Endothelial cell of umbilical vein (primary cell): ENCODE measurements at regions not wholly inside any gene's neighbourhood (a gene's known extent, or its start where the extent isn't known, plus 50 kb on each side); places are given as distances from the start of the nearest gene placed in this dataset.

Experiments
- BruUV-seq: library from RNA; stranded (reverse); fragments of 400-500 nt; replicated peaks from 2 replicates; lab custom pipeline; 2021; lab: Mats Ljungman, UMichigan
- CTCF ChIA-PET: fragments of 300-600, 350-600 bp; sonication (Branson Sonifier 250); formaldehyde crosslinking; loops from one replicate; lab custom pipeline; 2021; ENCODE audit warnings: antibody characterized with exemption, inconsistent platforms; lab: Charles Lee
- POLR2A ChIA-PET: fragments of 300-600, 350-600 bp; sonication (Branson Sonifier 250); formaldehyde crosslinking; loops from one replicate; lab custom pipeline; 2021; ENCODE audit warnings: antibody characterized with exemption, inconsistent platforms; lab: Charles Lee
- DNase-seq: peaks from one replicate; pipeline ENCODE4 v3.0.0-alpha.2; 2011; ENCODE audit warnings: low read depth, low spot score
- FAIRE-seq: peaks from 2 replicates; lab custom pipeline; 2011; peaks lifted over from hg19 to GRCh38; lab: Jason Lieb, UNC
- H2AFZ ChIP-seq: 2 replicates; pipeline ENCODE4 v1.6.0; 2012; ENCODE audit warnings: low read depth, low read length, control low read depth, inconsistent platforms
- H3K27ac ChIP-seq: 2 replicates; pipeline ENCODE4 v1.5.1; 2011; ENCODE audit warnings: low read depth, mild to moderate bottlenecking, control low read depth, low read length, moderate library complexity; ENCODE audit not compliant: insufficient read depth
- H3K27me3 ChIP-seq, 2 experiments: 2 replicates each; pipeline versions ENCODE4 v1.6.0 to v1.6.1; 2011; ENCODE audit warnings: low read length in 2 of 2, mixed read lengths in 1 of 2; ENCODE audit not compliant: control insufficient read depth in 2 of 2, insufficient read depth in 2 of 2
- H3K36me3 ChIP-seq, 2 experiments: 2 replicates in 1 of 2; 3 replicates in 1 of 2; pipeline ENCODE4 v1.5.1; 2011; ENCODE audit warnings: low read length in 2 of 2, mild to moderate bottlenecking in 1 of 2, moderate library complexity in 1 of 2; ENCODE audit not compliant: control insufficient read depth in 2 of 2, insufficient read depth in 2 of 2; ENCODE audit errors: extremely low read depth in 1 of 2
- H3K4me1 ChIP-seq: 3 replicates; pipeline ENCODE4 v1.5.1; 2011; ENCODE audit warnings: mild to moderate bottlenecking, low read length; ENCODE audit not compliant: control insufficient read depth, insufficient read depth; ENCODE audit errors: extremely low read depth
- H3K4me2 ChIP-seq: 2 replicates; pipeline ENCODE4 v1.6.1; 2011; ENCODE audit warnings: low read length, control low read depth, mixed read lengths; ENCODE audit not compliant: insufficient read depth
- H3K4me3 ChIP-seq, 3 experiments: fragments of 200-600 bp in 1 of 3; sonication (generic), shearing (Covaris generic) in 1 of 3; replicated peaks in 1 of 3; 2 replicates each; pipeline ENCODE4 v1.5.1; 2011 to 2016; ENCODE audit warnings: control low read depth in 3 of 3, low read length in 3 of 3, mild to moderate bottlenecking in 2 of 3, inconsistent platforms in 1 of 3, low read depth in 1 of 3, moderate library complexity in 1 of 3; ENCODE audit not compliant: insufficient read depth in 1 of 3
- H3K79me2 ChIP-seq: 2 replicates; pipeline ENCODE4 v1.6.0; 2012; ENCODE audit warnings: low read length, inconsistent platforms; ENCODE audit not compliant: control insufficient read depth, insufficient read depth
- H3K9ac ChIP-seq: replicated peaks from 2 replicates; pipeline ENCODE3; 2011; ENCODE audit warnings: low read length, control low read depth; ENCODE audit not compliant: insufficient read depth; ENCODE audit errors: extremely low read depth
- H3K9me1 ChIP-seq: replicated peaks from 3 replicates; pipeline ENCODE4 v1.6.0; 2011; ENCODE audit warnings: mild to moderate bottlenecking, low read length; ENCODE audit not compliant: control insufficient read depth, insufficient read depth; ENCODE audit errors: extremely low read depth
- H3K9me3 ChIP-seq: replicated peaks from 2 replicates; pipeline ENCODE4 v1.5.1; 2012; ENCODE audit warnings: low read length, inconsistent platforms; ENCODE audit not compliant: control insufficient read depth, insufficient read depth
- H4K20me1 ChIP-seq: replicated peaks from 2 replicates; pipeline ENCODE3; 2011; ENCODE audit warnings: mild to moderate bottlenecking, low read length; ENCODE audit not compliant: control insufficient read depth, insufficient read depth; ENCODE audit errors: extremely low read depth
- EZH2 ChIP-seq: IDR thresholded peaks from 2 replicates; pipeline ENCODE4 v1.6.1; 2012; ENCODE audit warnings: borderline replicate concordance, low read depth, mild to moderate bottlenecking, moderate library complexity, low read length, inconsistent platforms; ENCODE audit not compliant: severe bottlenecking
- FOS ChIP-seq: IDR thresholded peaks from 2 replicates; pipeline ENCODE4 v1.6.1; 2011; ENCODE audit warnings: mild to moderate bottlenecking, low read length, moderate library complexity, borderline replicate concordance; ENCODE audit not compliant: insufficient read depth
- GATA2 ChIP-seq: IDR thresholded peaks from 2 replicates; pipeline ENCODE4 v1.7.0; 2011; ENCODE audit warnings: low read depth, mild to moderate bottlenecking, moderate library complexity, mixed read lengths, low read length; ENCODE audit not compliant: insufficient read length, insufficient read depth
- JUN ChIP-seq: IDR thresholded peaks from 2 replicates; pipeline ENCODE4 v1.6.1; 2011; ENCODE audit warnings: borderline replicate concordance, low read depth; ENCODE audit not compliant: insufficient read length, insufficient read depth
- MYC ChIP-seq: IDR thresholded peaks from one replicate; pipeline ENCODE4 v1.6.1; 2011; ENCODE audit warnings: mild to moderate bottlenecking, low read depth, low read length
- POLR2A ChIP-seq: IDR thresholded peaks from 2 replicates; pipeline ENCODE4 v1.6.1; 2012; ENCODE audit warnings: low read depth, mild to moderate bottlenecking, control low read depth, low read length
- POLR2AphosphoS5 ChIP-seq: IDR thresholded peaks from 2 replicates; pipeline ENCODE4 v1.6.1; 2012; ENCODE audit warnings: low read depth, mild to moderate bottlenecking, control low read depth, low read length, moderate library complexity; ENCODE audit not compliant: insufficient read depth
- dilution Hi-C: fragments of 300-500 bp; cut with MboI; formaldehyde crosslinking; loops from one replicate; pipeline ENCODE4 v1.15.0; 2019; ENCODE audit warnings: low sequenced_read_pairs; ENCODE audit not compliant: extremely low pct_ligation_motif_present
- intact Hi-C: fragments of 100-400 bp; cut with micrococcal nuclease; formaldehyde crosslinking; loops from one replicate; pipeline ENCODE4 v1.10.0; 2022
- TF ChIP-seq, protein P1 (sequence below), 2 donors: IDR thresholded peaks; 1 replicate in 1 of 2; 2 replicates in 1 of 2; pipeline ENCODE4 v1.5.1; 2011; ENCODE audit warnings: low read length in 2 of 2, mild to moderate bottlenecking in 2 of 2, moderate library complexity in 2 of 2, control low read depth in 1 of 2, inconsistent platforms in 1 of 2, low read depth in 1 of 2; ENCODE audit not compliant: insufficient read depth in 1 of 2; ENCODE audit errors: extremely low read depth in 1 of 2
- TF ChIP-seq, protein P2 (sequence below): IDR thresholded peaks from 2 replicates; pipeline ENCODE4 v1.6.1; 2011; ENCODE audit not compliant: insufficient read depth, insufficient read length

DNA sequence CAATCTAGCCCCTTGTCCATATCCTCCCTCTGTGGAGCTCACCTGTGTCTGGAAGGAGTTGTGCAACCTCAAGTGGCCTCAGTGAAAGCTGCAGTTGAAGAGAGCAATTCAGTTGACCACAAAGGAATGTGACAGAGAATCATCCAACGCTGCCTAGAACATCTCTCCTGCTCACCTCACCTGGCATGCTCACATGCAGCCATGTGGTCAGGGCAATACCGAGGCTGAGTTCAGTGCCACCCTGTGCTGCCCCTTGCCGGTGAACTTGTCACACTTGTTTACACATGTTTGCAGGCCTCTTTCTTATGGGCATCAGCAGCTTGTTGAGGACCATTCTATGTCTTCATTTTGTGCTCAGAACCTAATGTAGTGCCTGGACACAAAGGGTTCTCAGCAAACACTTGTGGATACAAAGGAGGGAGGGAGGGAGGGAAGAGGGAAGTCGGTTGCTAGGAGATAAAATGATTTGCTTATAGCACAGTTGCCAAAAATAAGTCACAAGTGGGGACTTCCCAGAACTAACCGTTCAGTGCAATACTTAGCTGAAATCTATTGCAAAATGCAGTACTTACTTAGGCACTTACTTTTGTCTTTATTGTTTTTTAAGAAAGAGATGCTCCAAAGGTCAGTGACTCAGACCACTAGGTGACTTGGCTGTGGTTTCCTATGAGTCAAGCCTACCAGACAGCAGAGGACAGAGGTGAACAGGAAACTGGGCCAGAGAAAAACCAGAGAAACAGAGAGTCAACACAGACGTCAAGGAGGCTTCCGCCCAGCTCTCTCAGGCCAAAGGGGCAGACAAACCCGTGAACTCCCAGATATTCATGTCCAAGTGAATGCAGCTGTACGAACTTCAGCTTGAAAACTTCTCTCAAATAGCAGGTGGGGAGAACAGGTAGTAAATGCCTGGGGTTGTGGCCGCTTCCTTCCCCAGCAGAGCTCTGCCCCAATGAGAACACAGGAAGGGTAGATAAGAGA, 227.8 kb upstream of the CTNNB1 start:
- no peaks in the 10 kb centered on the region for H3K79me2 ChIP-seq
- no peak overlapping the region for H3K4me3 ChIP-seq
- DNase-seq, result peak; percentile 99
- dilution Hi-C loops, result no loop called here
- ChIA-PET POLR2A (interaction anchor here (1.2 to 2.9 kb wide), 3 partner anchors 94 to 229 kb away, joined by 3 to 8 read pairs (median 5); partner anchors contain the start of gene CTNNB1), CTCF (interaction anchor here (0.9 to 1.3 kb wide), 3 partner anchors 49 to 228 kb away, joined by 3 to 4 read pairs (median 3); partner anchors contain the start of gene CTNNB1)
- H3K9me1 ChIP-seq, result no peaks in the 10 kb centered on the region
- TF ChIP-seq JUN, result peak; percentile 99
- TF ChIP-seq EZH2, result no peak
- TF ChIP-seq, protein P1, sequence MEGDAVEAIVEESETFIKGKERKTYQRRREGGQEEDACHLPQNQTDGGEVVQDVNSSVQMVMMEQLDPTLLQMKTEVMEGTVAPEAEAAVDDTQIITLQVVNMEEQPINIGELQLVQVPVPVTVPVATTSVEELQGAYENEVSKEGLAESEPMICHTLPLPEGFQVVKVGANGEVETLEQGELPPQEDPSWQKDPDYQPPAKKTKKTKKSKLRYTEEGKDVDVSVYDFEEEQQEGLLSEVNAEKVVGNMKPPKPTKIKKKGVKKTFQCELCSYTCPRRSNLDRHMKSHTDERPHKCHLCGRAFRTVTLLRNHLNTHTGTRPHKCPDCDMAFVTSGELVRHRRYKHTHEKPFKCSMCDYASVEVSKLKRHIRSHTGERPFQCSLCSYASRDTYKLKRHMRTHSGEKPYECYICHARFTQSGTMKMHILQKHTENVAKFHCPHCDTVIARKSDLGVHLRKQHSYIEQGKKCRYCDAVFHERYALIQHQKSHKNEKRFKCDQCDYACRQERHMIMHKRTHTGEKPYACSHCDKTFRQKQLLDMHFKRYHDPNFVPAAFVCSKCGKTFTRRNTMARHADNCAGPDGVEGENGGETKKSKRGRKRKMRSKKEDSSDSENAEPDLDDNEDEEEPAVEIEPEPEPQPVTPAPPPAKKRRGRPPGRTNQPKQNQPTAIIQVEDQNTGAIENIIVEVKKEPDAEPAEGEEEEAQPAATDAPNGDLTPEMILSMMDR (IDR thresholded peaks at IDR 0.05; ENCODE audit: extremely low read depth in 1 of 2, insufficient read depth in 1 of 2, low read depth in 1 of 2, low read length in 2 of 2), result no peak
- TF ChIP-seq MYC, result no peak
- peak; percentile 60 for TF ChIP-seq GATA2
- TF ChIP-seq POLR2AphosphoS5, result peak; percentile 92
- TF ChIP-seq FOS, result peak; percentile 99
- peak; percentile 31 for TF ChIP-seq POLR2A
- TF ChIP-seq, protein P2, sequence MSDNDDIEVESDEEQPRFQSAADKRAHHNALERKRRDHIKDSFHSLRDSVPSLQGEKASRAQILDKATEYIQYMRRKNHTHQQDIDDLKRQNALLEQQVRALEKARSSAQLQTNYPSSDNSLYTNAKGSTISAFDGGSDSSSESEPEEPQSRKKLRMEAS, result peak; percentile 5
- peak overlapping the region; percentile 39 for H3K4me2 ChIP-seq
- H3K9ac ChIP-seq, result peak overlapping the region; percentile 76
- no peaks in the 10 kb centered on the region for H3K27me3 ChIP-seq
- peaks cover 57% of the 10 kb centered on the region for H3K4me1 ChIP-seq
- H3K27ac ChIP-seq, result peak overlapping the region; percentile 91
- peak; percentile 97 for FAIRE-seq
- intact Hi-C loops, result loop anchor here (1.0 to 10.0 kb wide), 13 partner anchors 93 to 1217 kb away; partner anchors contain the start of gene CTNNB1
- H2AFZ ChIP-seq, result no peak overlapping the region
- BruUV-seq, result TSS peak; percentile 51
- no peaks in the 10 kb centered on the region for H3K9me3 ChIP-seq
- H3K36me3 ChIP-seq, result no peaks in the 10 kb centered on the region
- no peaks in the 10 kb centered on the region for H4K20me1 ChIP-seq
